Endothelial cell of umbilical vein (primary cell): ENCODE measurements at regions not wholly inside any gene's neighbourhood (a gene's known extent, or its start where the extent isn't known, plus 50 kb on each side); places are given as distances from the start of the nearest gene placed in this dataset.

ENCODE experiments used
- BruUV-seq: library from RNA; stranded (reverse); fragments of 400-500 nt; replicated peaks from 2 replicates; lab custom pipeline; 2021; lab: Mats Ljungman, UMichigan
- CTCF ChIA-PET: fragments of 300-600, 350-600 bp; sonication (Branson Sonifier 250); formaldehyde crosslinking; loops from one replicate; lab custom pipeline; 2021; ENCODE audit warnings: antibody characterized with exemption, inconsistent platforms; lab: Charles Lee
- POLR2A ChIA-PET: fragments of 300-600, 350-600 bp; sonication (Branson Sonifier 250); formaldehyde crosslinking; loops from one replicate; lab custom pipeline; 2021; ENCODE audit warnings: antibody characterized with exemption, inconsistent platforms; lab: Charles Lee
- DNase-seq: peaks from one replicate; pipeline ENCODE4 v3.0.0-alpha.2; 2011; ENCODE audit warnings: low read depth, low spot score
- FAIRE-seq: peaks from 2 replicates; lab custom pipeline; 2011; peaks lifted over from hg19 to GRCh38; lab: Jason Lieb, UNC
- H2AFZ ChIP-seq: 2 replicates; pipeline ENCODE4 v1.6.0; 2012; ENCODE audit warnings: low read depth, low read length, control low read depth, inconsistent platforms
- H3K27ac ChIP-seq: 2 replicates; pipeline ENCODE4 v1.5.1; 2011; ENCODE audit warnings: low read depth, mild to moderate bottlenecking, control low read depth, low read length, moderate library complexity; ENCODE audit not compliant: insufficient read depth
- H3K27me3 ChIP-seq, 2 experiments: 2 replicates each; pipeline versions ENCODE4 v1.6.0 to v1.6.1; 2011; ENCODE audit warnings: low read length in 2 of 2, mixed read lengths in 1 of 2; ENCODE audit not compliant: control insufficient read depth in 2 of 2, insufficient read depth in 2 of 2
- H3K36me3 ChIP-seq, 2 experiments: 2 replicates in 1 of 2; 3 replicates in 1 of 2; pipeline ENCODE4 v1.5.1; 2011; ENCODE audit warnings: low read length in 2 of 2, mild to moderate bottlenecking in 1 of 2, moderate library complexity in 1 of 2; ENCODE audit not compliant: control insufficient read depth in 2 of 2, insufficient read depth in 2 of 2; ENCODE audit errors: extremely low read depth in 1 of 2
- H3K4me1 ChIP-seq: 3 replicates; pipeline ENCODE4 v1.5.1; 2011; ENCODE audit warnings: mild to moderate bottlenecking, low read length; ENCODE audit not compliant: control insufficient read depth, insufficient read depth; ENCODE audit errors: extremely low read depth
- H3K4me2 ChIP-seq: 2 replicates; pipeline ENCODE4 v1.6.1; 2011; ENCODE audit warnings: low read length, control low read depth, mixed read lengths; ENCODE audit not compliant: insufficient read depth
- H3K4me3 ChIP-seq, 3 experiments: fragments of 200-600 bp in 1 of 3; sonication (generic), shearing (Covaris generic) in 1 of 3; replicated peaks in 1 of 3; 2 replicates each; pipeline ENCODE4 v1.5.1; 2011 to 2016; ENCODE audit warnings: control low read depth in 3 of 3, low read length in 3 of 3, mild to moderate bottlenecking in 2 of 3, inconsistent platforms in 1 of 3, low read depth in 1 of 3, moderate library complexity in 1 of 3; ENCODE audit not compliant: insufficient read depth in 1 of 3
- H3K79me2 ChIP-seq: 2 replicates; pipeline ENCODE4 v1.6.0; 2012; ENCODE audit warnings: low read length, inconsistent platforms; ENCODE audit not compliant: control insufficient read depth, insufficient read depth
- H3K9ac ChIP-seq: replicated peaks from 2 replicates; pipeline ENCODE3; 2011; ENCODE audit warnings: low read length, control low read depth; ENCODE audit not compliant: insufficient read depth; ENCODE audit errors: extremely low read depth
- H3K9me1 ChIP-seq: replicated peaks from 3 replicates; pipeline ENCODE4 v1.6.0; 2011; ENCODE audit warnings: mild to moderate bottlenecking, low read length; ENCODE audit not compliant: control insufficient read depth, insufficient read depth; ENCODE audit errors: extremely low read depth
- H3K9me3 ChIP-seq: replicated peaks from 2 replicates; pipeline ENCODE4 v1.5.1; 2012; ENCODE audit warnings: low read length, inconsistent platforms; ENCODE audit not compliant: control insufficient read depth, insufficient read depth
- H4K20me1 ChIP-seq: replicated peaks from 2 replicates; pipeline ENCODE3; 2011; ENCODE audit warnings: mild to moderate bottlenecking, low read length; ENCODE audit not compliant: control insufficient read depth, insufficient read depth; ENCODE audit errors: extremely low read depth
- EZH2 ChIP-seq: IDR thresholded peaks from 2 replicates; pipeline ENCODE4 v1.6.1; 2012; ENCODE audit warnings: borderline replicate concordance, low read depth, mild to moderate bottlenecking, moderate library complexity, low read length, inconsistent platforms; ENCODE audit not compliant: severe bottlenecking
- FOS ChIP-seq: IDR thresholded peaks from 2 replicates; pipeline ENCODE4 v1.6.1; 2011; ENCODE audit warnings: mild to moderate bottlenecking, low read length, moderate library complexity, borderline replicate concordance; ENCODE audit not compliant: insufficient read depth
- GATA2 ChIP-seq: IDR thresholded peaks from 2 replicates; pipeline ENCODE4 v1.7.0; 2011; ENCODE audit warnings: low read depth, mild to moderate bottlenecking, moderate library complexity, mixed read lengths, low read length; ENCODE audit not compliant: insufficient read length, insufficient read depth
- JUN ChIP-seq: IDR thresholded peaks from 2 replicates; pipeline ENCODE4 v1.6.1; 2011; ENCODE audit warnings: borderline replicate concordance, low read depth; ENCODE audit not compliant: insufficient read length, insufficient read depth
- MYC ChIP-seq: IDR thresholded peaks from one replicate; pipeline ENCODE4 v1.6.1; 2011; ENCODE audit warnings: mild to moderate bottlenecking, low read depth, low read length
- POLR2A ChIP-seq: IDR thresholded peaks from 2 replicates; pipeline ENCODE4 v1.6.1; 2012; ENCODE audit warnings: low read depth, mild to moderate bottlenecking, control low read depth, low read length
- POLR2AphosphoS5 ChIP-seq: IDR thresholded peaks from 2 replicates; pipeline ENCODE4 v1.6.1; 2012; ENCODE audit warnings: low read depth, mild to moderate bottlenecking, control low read depth, low read length, moderate library complexity; ENCODE audit not compliant: insufficient read depth
- dilution Hi-C: fragments of 300-500 bp; cut with MboI; formaldehyde crosslinking; loops from one replicate; pipeline ENCODE4 v1.15.0; 2019; ENCODE audit warnings: low sequenced_read_pairs; ENCODE audit not compliant: extremely low pct_ligation_motif_present
- intact Hi-C: fragments of 100-400 bp; cut with micrococcal nuclease; formaldehyde crosslinking; loops from one replicate; pipeline ENCODE4 v1.10.0; 2022
- TF ChIP-seq, protein P1 (sequence below), 2 donors: IDR thresholded peaks; 1 replicate in 1 of 2; 2 replicates in 1 of 2; pipeline ENCODE4 v1.5.1; 2011; ENCODE audit warnings: low read length in 2 of 2, mild to moderate bottlenecking in 2 of 2, moderate library complexity in 2 of 2, control low read depth in 1 of 2, inconsistent platforms in 1 of 2, low read depth in 1 of 2; ENCODE audit not compliant: insufficient read depth in 1 of 2; ENCODE audit errors: extremely low read depth in 1 of 2
- TF ChIP-seq, protein P2 (sequence below): IDR thresholded peaks from 2 replicates; pipeline ENCODE4 v1.6.1; 2011; ENCODE audit not compliant: insufficient read depth, insufficient read length

DNA sequence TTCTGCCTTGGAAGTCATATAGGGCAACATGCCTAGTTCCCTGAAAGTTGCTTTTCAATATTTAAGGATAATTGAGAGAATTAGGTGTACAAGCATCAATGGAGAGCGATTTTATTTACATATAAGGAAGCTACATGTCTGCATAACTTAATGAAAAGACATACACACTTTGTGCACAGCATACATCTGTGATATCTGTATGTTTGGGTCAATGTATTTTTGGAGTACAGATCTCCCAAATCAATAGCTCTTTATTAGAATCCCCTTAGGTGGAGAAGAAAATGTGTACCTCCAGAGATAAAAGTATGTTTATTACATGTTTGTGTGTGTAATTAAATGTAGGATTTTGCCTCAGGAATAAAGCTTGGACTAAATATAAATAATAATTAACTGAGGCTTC lies 373.7 kb upstream of the CCNH start:
- TF ChIP-seq JUN = no peak
- no peak for TF ChIP-seq POLR2AphosphoS5
- no peak for TF ChIP-seq POLR2A
- no peak for TF ChIP-seq GATA2
- Histone ChIP-seq H2AFZ (no peak overlapping the region), H3K36me3 (no peaks in the 10 kb centered on the region), H3K9ac (no peak overlapping the region), H3K79me2 (no peaks in the 10 kb centered on the region), H4K20me1 (no peaks in the 10 kb centered on the region), H3K4me2 (no peak overlapping the region), H3K4me1 (no peaks in the 10 kb centered on the region), H3K27ac (no peak overlapping the region), H3K4me3 (no peak overlapping the region), H3K9me1 (no peaks in the 10 kb centered on the region), H3K9me3 (no peaks in the 10 kb centered on the region), H3K27me3 (peaks cover 0 to 12% of the 10 kb centered on the region in 2 experiments)
- BruUV-seq = no TSS peak
- dilution Hi-C loops (no loop called here), intact Hi-C loops (no loop called here)
- no peak for FAIRE-seq
- POLR2A ChIA-PET = no interaction called here
- CTCF ChIA-PET = interaction anchor here (1.2 to 2.9 kb wide), 3 partner anchors 13 to 938 kb away, joined by 3 to 12 read pairs (median 6); no protein-coding TSS in a partner anchor
- no peak for DNase-seq

DNA sequence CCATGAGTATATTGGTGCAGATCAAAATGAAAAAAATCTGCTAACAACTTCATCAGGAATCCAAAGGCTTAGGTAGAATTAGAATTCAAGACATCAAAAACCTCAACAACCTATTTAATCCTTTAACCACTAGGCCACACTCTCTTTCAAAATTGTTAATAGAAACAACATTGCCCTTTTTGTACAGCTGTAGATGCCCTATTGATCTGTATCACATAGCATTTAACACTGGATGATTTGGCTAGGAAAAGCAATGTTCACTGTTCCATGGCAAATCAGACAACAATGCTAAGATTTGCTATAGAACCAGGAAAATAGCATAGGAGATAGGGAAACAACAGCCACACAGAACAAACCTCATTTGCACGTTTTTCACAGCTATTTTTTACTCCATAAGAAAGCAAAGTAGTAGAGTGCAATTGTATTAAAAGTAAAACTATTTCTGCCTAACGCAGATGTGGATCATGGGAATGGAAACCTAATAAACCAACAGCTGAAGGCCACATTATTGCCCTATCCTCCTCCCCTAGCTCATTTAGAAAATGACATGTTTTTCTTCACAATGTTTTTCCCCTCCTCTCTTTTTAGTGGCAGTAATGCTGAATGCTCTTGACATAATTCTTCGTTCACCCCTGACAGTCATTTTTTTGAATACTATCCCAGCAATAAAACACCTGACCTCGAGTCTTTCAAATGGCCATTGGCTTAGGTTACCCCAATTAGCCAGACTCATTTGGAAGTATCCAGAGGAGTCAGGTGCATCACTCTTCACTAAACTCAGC lies 373.0 kb upstream of the CCNH start:
- CTCF ChIA-PET = interaction anchor here (1.2 to 2.9 kb wide), 3 partner anchors 12 to 939 kb away, joined by 3 to 12 read pairs (median 6); no protein-coding TSS in a partner anchor

More for the DNA sequence above, 373.0 kb upstream of the CCNH start:
- no peak for DNase-seq
- Histone ChIP-seq H2AFZ (no peak overlapping the region), H3K36me3 (no peaks in the 10 kb centered on the region), H3K4me2 (no peak overlapping the region), H3K9me1 (no peaks in the 10 kb centered on the region), H3K79me2 (no peaks in the 10 kb centered on the region), H3K9me3 (no peaks in the 10 kb centered on the region), H4K20me1 (no peaks in the 10 kb centered on the region), H3K4me3 (no peak overlapping the region), H3K9ac (no peak overlapping the region), H3K27ac (no peak overlapping the region), H3K4me1 (no peaks in the 10 kb centered on the region), H3K27me3 (peaks cover 0 to 12% of the 10 kb centered on the region in 2 experiments)
- intact Hi-C loops = no loop called here
- dilution Hi-C loops = no loop called here
- POLR2A ChIA-PET = no interaction called here
- no TSS peak for BruUV-seq
- no peak for FAIRE-seq
- TF ChIP-seq FOS = no peak
- no peak for TF ChIP-seq JUN
- no peak for TF ChIP-seq POLR2A
- no peak for TF ChIP-seq POLR2AphosphoS5
- no peak for TF ChIP-seq GATA2
- TF ChIP-seq EZH2 = no peak
- TF ChIP-seq, protein P1, sequence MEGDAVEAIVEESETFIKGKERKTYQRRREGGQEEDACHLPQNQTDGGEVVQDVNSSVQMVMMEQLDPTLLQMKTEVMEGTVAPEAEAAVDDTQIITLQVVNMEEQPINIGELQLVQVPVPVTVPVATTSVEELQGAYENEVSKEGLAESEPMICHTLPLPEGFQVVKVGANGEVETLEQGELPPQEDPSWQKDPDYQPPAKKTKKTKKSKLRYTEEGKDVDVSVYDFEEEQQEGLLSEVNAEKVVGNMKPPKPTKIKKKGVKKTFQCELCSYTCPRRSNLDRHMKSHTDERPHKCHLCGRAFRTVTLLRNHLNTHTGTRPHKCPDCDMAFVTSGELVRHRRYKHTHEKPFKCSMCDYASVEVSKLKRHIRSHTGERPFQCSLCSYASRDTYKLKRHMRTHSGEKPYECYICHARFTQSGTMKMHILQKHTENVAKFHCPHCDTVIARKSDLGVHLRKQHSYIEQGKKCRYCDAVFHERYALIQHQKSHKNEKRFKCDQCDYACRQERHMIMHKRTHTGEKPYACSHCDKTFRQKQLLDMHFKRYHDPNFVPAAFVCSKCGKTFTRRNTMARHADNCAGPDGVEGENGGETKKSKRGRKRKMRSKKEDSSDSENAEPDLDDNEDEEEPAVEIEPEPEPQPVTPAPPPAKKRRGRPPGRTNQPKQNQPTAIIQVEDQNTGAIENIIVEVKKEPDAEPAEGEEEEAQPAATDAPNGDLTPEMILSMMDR (IDR thresholded peaks at IDR 0.05; ENCODE audit: extremely low read depth in 1 of 2, insufficient read depth in 1 of 2, low read depth in 1 of 2, low read length in 2 of 2) = no peak
- no peak for TF ChIP-seq MYC
- TF ChIP-seq, protein P2, sequence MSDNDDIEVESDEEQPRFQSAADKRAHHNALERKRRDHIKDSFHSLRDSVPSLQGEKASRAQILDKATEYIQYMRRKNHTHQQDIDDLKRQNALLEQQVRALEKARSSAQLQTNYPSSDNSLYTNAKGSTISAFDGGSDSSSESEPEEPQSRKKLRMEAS = no peak
